SK-N-SH (cell line): ENCODE measurements at regions not wholly inside any gene's neighbourhood (a gene's known extent, or its start where the extent isn't known, plus 50 kb on each side); places are given as distances from the start of the nearest gene placed in this dataset.

Experiments
- CTCF ChIA-PET: fragments of 300-600, 350-600 bp; formaldehyde crosslinking; extraction: SDS; loops from one replicate; lab custom pipeline; 2021; lab: Yijun Ruan, JAX
- POLR2A ChIA-PET: fragments of 350-600 bp; sonication (Branson Sonifier 250); formaldehyde crosslinking; extraction: SDS; loops from one replicate; lab custom pipeline; 2020; ENCODE audit warnings: antibody characterized with exemption, inconsistent platforms; lab: Yijun Ruan, JAX
- DNase-seq: peaks from one replicate; pipeline ENCODE4 v3.0.0; 2012
- H2AFZ ChIP-seq: fragments of 200-600 bp; sonication (generic); 2 replicates; pipeline ENCODE4 v1.8.1; 2016; ENCODE audit warnings: antibody characterized with exemption, mild to moderate bottlenecking, low read depth
- H3F3A ChIP-seq: fragments of 200-600 bp; sonication (generic); replicated peaks from 2 replicates; pipeline ENCODE3; 2016; ENCODE audit warnings: antibody characterized with exemption, mild to moderate bottlenecking; ENCODE audit not compliant: insufficient read depth
- H3K27ac ChIP-seq, 2 experiments: fragments of 200-500 bp in 1 of 2; fragments of 200-600 bp in 1 of 2; sonication (Bioruptor generic) in 1 of 2; sonication (generic), shearing (Covaris generic) in 1 of 2; 2 replicates each; pipeline versions ENCODE4 v1.5.1 to v1.6.1; 2014 to 2016; ENCODE audit warnings: low read depth in 2 of 2, inconsistent platforms in 1 of 2, low read length in 1 of 2, mild to moderate bottlenecking in 1 of 2, mixed read lengths in 1 of 2
- H3K27me3 ChIP-seq: fragments of 200-600 bp; sonication (generic), shearing (Covaris generic); 2 replicates; pipeline ENCODE4 v1.6.1; 2016; ENCODE audit warnings: mixed run types; ENCODE audit not compliant: insufficient read depth
- H3K36me3 ChIP-seq, 2 experiments: fragments of 200-500 bp in 1 of 2; fragments of 200-600 bp in 1 of 2; sonication (Bioruptor generic) in 1 of 2; sonication (generic) in 1 of 2; replicated peaks in 1 of 2; 2 replicates each; pipeline versions ENCODE3 to v1.5.1; 2014 to 2016; ENCODE audit warnings: low read length in 1 of 2, mild to moderate bottlenecking in 1 of 2; ENCODE audit not compliant: insufficient read depth in 2 of 2, control insufficient read depth in 1 of 2
- H3K4me1 ChIP-seq, 2 experiments: fragments of 200-500 bp in 1 of 2; fragments of 200-600 bp in 1 of 2; sonication (Bioruptor generic) in 1 of 2; sonication (generic), shearing (Covaris generic) in 1 of 2; 2 replicates each; pipeline versions ENCODE4 v1.5.1 to v1.6.1; 2014 to 2016; ENCODE audit warnings: low read depth in 1 of 2, low read length in 1 of 2, mixed run types in 1 of 2; ENCODE audit not compliant: insufficient read depth in 2 of 2, control insufficient read depth in 1 of 2
- H3K4me2 ChIP-seq: fragments of 200-600 bp; sonication (generic), shearing (Covaris generic); 2 replicates; pipeline ENCODE4 v1.6.1; 2017; ENCODE audit warnings: mixed run types
- H3K4me3 ChIP-seq, 2 experiments: fragments of 200-500 bp in 1 of 2; fragments of 200-600 bp in 1 of 2; sonication (Bioruptor generic) in 1 of 2; sonication (generic), shearing (Covaris generic) in 1 of 2; 2 replicates each; pipeline versions ENCODE4 v1.5.1 to v1.8.1; 2014 to 2016; ENCODE audit warnings: low read depth in 2 of 2, inconsistent platforms in 1 of 2, low read length in 1 of 2, mild to moderate bottlenecking in 1 of 2, mixed read lengths in 1 of 2, moderate library complexity in 1 of 2
- H3K79me2 ChIP-seq: fragments of 200-600 bp; sonication (generic); 2 replicates; pipeline ENCODE4 v1.8.1; 2017; ENCODE audit warnings: mild to moderate bottlenecking; ENCODE audit not compliant: insufficient read depth
- H3K9ac ChIP-seq: fragments of 200-600 bp; sonication (generic); 2 replicates; pipeline ENCODE4 v1.6.1; 2017; ENCODE audit warnings: mixed run types
- H3K9me2 ChIP-seq: fragments of 200-600 bp; sonication (generic); 2 replicates; pipeline ENCODE4 v1.6.1; 2017; ENCODE audit warnings: mixed run types
- H3K9me3 ChIP-seq: fragments of 200-600 bp; sonication (generic); 2 replicates; pipeline ENCODE4 v1.6.1; 2017; ENCODE audit warnings: mixed run types, mild to moderate bottlenecking, moderate library complexity
- H4K20me1 ChIP-seq: fragments of 200-600 bp; sonication (generic); 2 replicates; pipeline ENCODE4 v1.6.1; 2017; ENCODE audit warnings: mild to moderate bottlenecking, mixed run types; ENCODE audit not compliant: insufficient read depth
- EP300 ChIP-seq, 2 experiments: IDR thresholded peaks; 2 replicates each; pipeline versions ENCODE4 v1.4.0 to v1.6.1; 2012; ENCODE audit warnings: borderline replicate concordance in 1 of 2, low read depth in 1 of 2, low read length in 1 of 2
- FOSL2 ChIP-seq: IDR thresholded peaks from 2 replicates; pipeline ENCODE4 v1.4.0; 2012; ENCODE audit warnings: low read depth, mild to moderate bottlenecking, moderate library complexity, borderline replicate concordance
- FOXJ3 ChIP-seq: sonication (generic); formaldehyde crosslinking; IDR thresholded peaks from 2 replicates; pipeline ENCODE4 v1.5.1; 2020; ENCODE audit warnings: mild to moderate bottlenecking, missing genetic modification reagents
- JUND ChIP-seq: IDR thresholded peaks from 2 replicates; pipeline ENCODE4 v1.4.0; 2012
- NRF1 ChIP-seq: IDR thresholded peaks from 2 replicates; pipeline ENCODE4 v1.6.1; 2012; ENCODE audit warnings: low read depth, mild to moderate bottlenecking, low read length
- POLR2AphosphoS5 ChIP-seq: IDR thresholded peaks from 2 replicates; pipeline ENCODE4 v1.6.1; 2012; ENCODE audit warnings: low read depth, low read length
- RAD21 ChIP-seq: IDR thresholded peaks from 2 replicates; pipeline ENCODE4 v1.6.1; 2012; ENCODE audit warnings: mild to moderate bottlenecking, low read length
- TAF1 ChIP-seq: IDR thresholded peaks from 2 replicates; pipeline ENCODE4 v1.6.1; 2012; ENCODE audit warnings: low read depth, mild to moderate bottlenecking, low read length, moderate library complexity, borderline replicate concordance
- TCF12 ChIP-seq: IDR thresholded peaks from 2 replicates; pipeline ENCODE4 v1.4.0; 2012
- WGBS: methylation state at CpG from one replicate; pipeline ENCODE4 v1.1.6; 2017; ENCODE audit warnings: low lambda C conversion rate; 5-methylcytosine and 5-hydroxymethylcytosine counted together
- TF ChIP-seq, protein P1 (sequence below): IDR thresholded peaks from 2 replicates; pipeline ENCODE4 v1.4.0; 2012; ENCODE audit warnings: low read depth, borderline replicate concordance
- TF ChIP-seq, protein P2 (sequence below): fragments of 150-350 bp; IDR thresholded peaks from 2 replicates; pipeline ENCODE4 v1.6.1; 2017; ENCODE audit warnings: antibody characterized with exemption, low read length, low read depth, borderline replicate concordance

DNA sequence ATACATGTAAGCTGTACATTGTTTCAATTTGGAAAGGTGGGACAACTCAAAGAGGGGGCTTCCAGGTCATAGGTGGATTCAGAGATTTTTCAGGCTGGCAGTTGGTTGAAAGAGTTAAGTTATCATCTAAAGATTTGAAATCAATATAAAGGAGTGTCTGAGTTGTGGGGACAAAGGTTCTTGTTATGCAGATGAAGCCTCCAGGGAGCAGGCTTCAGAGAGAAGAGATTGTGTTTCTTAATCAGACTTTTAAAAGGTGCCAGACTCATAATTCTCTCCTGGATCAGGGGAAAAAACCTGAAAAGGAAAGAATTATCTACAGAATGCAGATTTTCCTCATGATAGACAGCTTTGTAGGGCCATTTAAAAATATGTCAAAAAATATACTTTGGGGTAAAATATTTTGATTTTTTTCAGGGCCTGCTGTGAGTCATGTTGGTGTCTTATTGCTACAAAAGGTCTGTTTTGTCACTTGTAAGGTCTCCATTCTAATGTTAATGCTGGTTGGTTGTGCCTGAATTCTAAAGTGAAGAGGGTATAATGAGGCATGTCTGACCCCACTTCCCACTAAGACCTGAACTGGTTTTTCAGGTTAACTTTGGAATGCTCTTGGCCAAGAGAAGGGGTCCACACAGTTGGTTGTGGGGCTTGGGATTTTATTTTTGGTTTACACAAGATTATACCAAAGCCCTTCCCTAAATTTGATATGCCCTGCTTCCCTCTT, 52.7 kb upstream of the PRSS1 start:
- H3K36me3 ChIP-seq = no peaks in the 10 kb centered on the region
- no peak for DNase-seq
- CTCF ChIA-PET = interaction anchor here (1.2 to 2.2 kb wide), 2 partner anchors 16 to 162 kb away, joined by 3 to 7 read pairs; no protein-coding TSS in a partner anchor
- H2AFZ ChIP-seq = no peak overlapping the region
- H3K27ac ChIP-seq = no peak overlapping the region
- H4K20me1 ChIP-seq = no peaks in the 10 kb centered on the region
- no peak overlapping the region for H3K4me3 ChIP-seq
- POLR2A ChIA-PET = no interaction called here
- H3K79me2 ChIP-seq = no peaks in the 10 kb centered on the region
- H3K9ac ChIP-seq = no peak overlapping the region
- H3K4me1 ChIP-seq = no peaks in the 10 kb centered on the region; a peak in 1 of 4 replicates
- TF ChIP-seq JUND = no peak
- no peak for TF ChIP-seq FOSL2
- TF ChIP-seq RAD21 = no peak
- TF ChIP-seq, protein P1, sequence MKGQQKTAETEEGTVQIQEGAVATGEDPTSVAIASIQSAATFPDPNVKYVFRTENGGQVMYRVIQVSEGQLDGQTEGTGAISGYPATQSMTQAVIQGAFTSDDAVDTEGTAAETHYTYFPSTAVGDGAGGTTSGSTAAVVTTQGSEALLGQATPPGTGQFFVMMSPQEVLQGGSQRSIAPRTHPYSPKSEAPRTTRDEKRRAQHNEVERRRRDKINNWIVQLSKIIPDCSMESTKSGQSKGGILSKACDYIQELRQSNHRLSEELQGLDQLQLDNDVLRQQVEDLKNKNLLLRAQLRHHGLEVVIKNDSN = no peak
- no peak for TF ChIP-seq FOXJ3 (CRISPR knock-in tag)
- TF ChIP-seq TAF1 = no peak
- H3F3A ChIP-seq = no peaks in the 10 kb centered on the region
- no peaks in the 10 kb centered on the region for H3K27me3 ChIP-seq
- H3K4me2 ChIP-seq = no peak overlapping the region
- H3K9me2 ChIP-seq = no peaks in the 10 kb centered on the region
- H3K9me3 ChIP-seq = no peaks in the 10 kb centered on the region

DNA sequence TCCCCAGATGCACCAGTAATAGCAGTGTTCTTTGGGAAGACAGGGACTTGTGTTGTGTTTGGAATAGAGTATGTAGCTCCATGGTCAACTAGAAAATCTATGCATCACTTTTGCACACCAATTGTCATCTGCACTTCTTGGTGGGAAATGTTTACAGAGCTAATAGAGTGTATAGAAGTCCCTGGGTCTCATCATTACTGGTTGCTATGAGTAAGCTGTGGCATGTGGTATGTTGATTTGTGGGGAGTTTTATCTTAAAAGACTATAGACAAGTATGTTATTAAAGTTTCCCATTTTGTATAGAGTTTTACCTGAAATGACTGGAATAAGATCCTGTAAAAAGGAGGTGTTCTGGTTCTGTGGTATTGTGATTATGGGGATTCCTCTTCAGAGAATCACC, 55.4 kb upstream of the PRSS1 start:
- H3K9me3 ChIP-seq = no peaks in the 10 kb centered on the region
- H3K9ac ChIP-seq = no peak overlapping the region
- no peaks in the 10 kb centered on the region for H3K79me2 ChIP-seq
- no peaks in the 10 kb centered on the region for H4K20me1 ChIP-seq
- H3K4me2 ChIP-seq = no peak overlapping the region
- no peaks in the 10 kb centered on the region for H3K36me3 ChIP-seq
- no peaks in the 10 kb centered on the region for H3K9me2 ChIP-seq
- POLR2A ChIA-PET = no interaction called here
- CTCF ChIA-PET = interaction anchor here (0.8 to 6.0 kb wide), 5 partner anchors 11 to 159 kb away, joined by 3 to 32 read pairs (median 4); no protein-coding TSS in a partner anchor
- H3K4me1 ChIP-seq = no peaks in the 10 kb centered on the region; a peak in 1 of 4 replicates
- no peak overlapping the region for H2AFZ ChIP-seq
- no peak overlapping the region for H3K4me3 ChIP-seq
- no peaks in the 10 kb centered on the region for H3K27me3 ChIP-seq
- H3K27ac ChIP-seq = no peak overlapping the region; a peak in 1 of 4 replicates
- DNase-seq = no peak
- H3F3A ChIP-seq = no peaks in the 10 kb centered on the region
- no peak for TF ChIP-seq JUND
- TF ChIP-seq NRF1 = no peak

DNA sequence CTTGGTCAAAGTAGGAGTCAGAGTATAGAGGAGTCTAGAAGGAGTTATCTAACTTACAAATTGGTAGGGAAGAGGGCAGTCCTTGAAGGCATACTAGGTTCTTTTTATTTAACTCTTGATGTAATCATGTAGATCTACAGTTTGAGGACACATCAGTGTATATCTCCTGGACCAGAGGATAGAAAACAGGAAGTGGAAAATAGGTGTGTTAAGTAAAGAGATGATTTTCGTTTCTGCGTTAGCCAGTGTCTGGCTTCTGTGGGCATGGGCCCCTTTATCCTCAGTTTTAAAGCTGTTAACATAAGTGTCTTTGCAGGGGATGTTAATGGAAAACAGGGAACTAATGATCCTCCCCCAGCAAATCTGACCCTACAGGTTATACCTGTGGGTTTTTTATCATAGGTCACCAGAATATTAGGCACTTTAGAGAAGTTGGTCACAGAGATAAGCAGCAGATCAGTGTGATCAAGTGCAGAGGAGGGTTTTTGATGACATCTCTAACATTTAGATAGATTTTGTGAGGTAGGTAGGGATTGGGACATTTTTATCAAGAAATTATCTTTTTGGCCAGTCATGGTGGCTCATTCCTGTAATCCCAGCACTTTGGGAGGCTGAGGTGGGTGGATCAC, 58.6 kb upstream of the PRSS1 start:
- TF ChIP-seq TCF12 = no peak
- TF ChIP-seq, protein P2, sequence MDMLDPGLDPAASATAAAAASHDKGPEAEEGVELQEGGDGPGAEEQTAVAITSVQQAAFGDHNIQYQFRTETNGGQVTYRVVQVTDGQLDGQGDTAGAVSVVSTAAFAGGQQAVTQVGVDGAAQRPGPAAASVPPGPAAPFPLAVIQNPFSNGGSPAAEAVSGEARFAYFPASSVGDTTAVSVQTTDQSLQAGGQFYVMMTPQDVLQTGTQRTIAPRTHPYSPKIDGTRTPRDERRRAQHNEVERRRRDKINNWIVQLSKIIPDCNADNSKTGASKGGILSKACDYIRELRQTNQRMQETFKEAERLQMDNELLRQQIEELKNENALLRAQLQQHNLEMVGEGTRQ = no peak
- TF ChIP-seq JUND = no peak
- TF ChIP-seq POLR2AphosphoS5 = no peak
- TF ChIP-seq EP300 (IDR thresholded peaks at IDR 0.05; ENCODE audit: borderline replicate concordance in 1 of 2, low read depth in 1 of 2, low read length in 1 of 2) = no peak
- no peak for TF ChIP-seq TAF1

More for the DNA sequence above, 58.6 kb upstream of the PRSS1 start:
- Histone ChIP-seq H3K9me2 (no peaks in the 10 kb centered on the region), H3K4me3 (no peak overlapping the region), H3K79me2 (no peaks in the 10 kb centered on the region), H3F3A (no peaks in the 10 kb centered on the region), H3K9me3 (no peaks in the 10 kb centered on the region), H3K27me3 (no peaks in the 10 kb centered on the region), H3K4me1 (no peaks in the 10 kb centered on the region; a peak in 1 of 4 replicates), H3K36me3 (no peaks in the 10 kb centered on the region), H3K4me2 (no peak overlapping the region), H3K27ac (no peak overlapping the region), H3K9ac (no peak overlapping the region), H4K20me1 (no peaks in the 10 kb centered on the region), H2AFZ (no peak overlapping the region)
- ChIA-PET POLR2A (no interaction called here), CTCF (interaction anchor here (0.6 to 6.0 kb wide), 5 partner anchors 22 to 1528 kb away, joined by 3 to 32 read pairs (median 4); no protein-coding TSS in a partner anchor)
- no peak for DNase-seq
- 63% methylated on average over 2 of the region's 2 CpGs for WGBS
